ENCODE measurements at regions not wholly inside any gene's neighbourhood (a gene's known extent, or its start where the extent isn't known, plus 50 kb on each side); places are given as distances from the start of the nearest gene placed in this dataset.

GRCh38 chr10:71081912-71082311 lies 130.5 kb upstream of the UNC5B start:
- no peak for TF ChIP-seq CTCF (IDR thresholded peaks at IDR 0.05)
- TF ChIP-seq POLR2A (IDR thresholded peaks at IDR 0.05): no peak

Measured in testis (tissue), 2 donors.